ENCODE measurements at regions not wholly inside any gene's neighbourhood (a gene's known extent, or its start where the extent isn't known, plus 50 kb on each side); places are given as distances from the start of the nearest gene placed in this dataset.

GRCh38 chr11:112418438-112418837, 157.8 kb upstream of the PLET1 start:
- DNase-seq (ENCODE audit: insufficient read length, low spot score, missing footprints), result no peak
- Histone ChIP-seq H3K27me3 (ENCODE audit: insufficient read depth, low read length) (peaks cover 6% of the 10 kb centered on the region), H3K36me3 (ENCODE audit: insufficient read depth, low read length) (no peaks in the 10 kb centered on the region), H3K79me2 (ENCODE audit: insufficient read depth, low read length) (no peaks in the 10 kb centered on the region), H3K9me3 (ENCODE audit: low read depth, low read length) (no peaks in the 10 kb centered on the region), H4K20me1 (ENCODE audit: insufficient read depth, low read length) (no peaks in the 10 kb centered on the region), H2AFZ (ENCODE audit: low read length) (no peak overlapping the region), H3K4me3 (ENCODE audit: insufficient read depth, low read length) (no peak overlapping the region), H3K4me2 (ENCODE audit: insufficient read depth, low read length) (no peak overlapping the region), H3K27ac (ENCODE audit: low read depth, low read length) (no peak overlapping the region), H3K4me1 (ENCODE audit: insufficient read depth, low read length) (no peaks in the 10 kb centered on the region)
- TF ChIP-seq CTCF (IDR thresholded peaks at IDR 0.05; ENCODE audit: extremely low read depth, low read depth, low read length), result no peak

GRCh38 chr11:112421879-112422278, 161.2 kb upstream of the PLET1 start:
- Histone ChIP-seq H3K27ac (ENCODE audit: low read depth, low read length) (no peak overlapping the region), H4K20me1 (ENCODE audit: insufficient read depth, low read length) (no peaks in the 10 kb centered on the region), H3K9me3 (ENCODE audit: low read depth, low read length) (no peaks in the 10 kb centered on the region), H2AFZ (ENCODE audit: low read length) (no peak overlapping the region), H3K79me2 (ENCODE audit: insufficient read depth, low read length) (no peaks in the 10 kb centered on the region), H3K4me3 (ENCODE audit: insufficient read depth, low read length) (no peak overlapping the region), H3K27me3 (ENCODE audit: insufficient read depth, low read length) (peaks cover 6% of the 10 kb centered on the region), H3K4me1 (ENCODE audit: insufficient read depth, low read length) (no peaks in the 10 kb centered on the region), H3K36me3 (ENCODE audit: insufficient read depth, low read length) (no peaks in the 10 kb centered on the region), H3K4me2 (ENCODE audit: insufficient read depth, low read length) (no peak overlapping the region)
- TF ChIP-seq CTCF (IDR thresholded peaks at IDR 0.05; ENCODE audit: extremely low read depth, low read depth, low read length), result no peak
- no peak for DNase-seq (ENCODE audit: insufficient read length, low spot score, missing footprints)

- Histone ChIP-seq H3K27ac (ENCODE audit: low read depth, low read length) (no peak overlapping the region), H3K9me3 (ENCODE audit: low read depth, low read length) (no peaks in the 10 kb centered on the region), H3K4me2 (ENCODE audit: insufficient read depth, low read length) (no peak overlapping the region), H3K4me3 (ENCODE audit: insufficient read depth, low read length) (no peak overlapping the region), H2AFZ (ENCODE audit: low read length) (no peak overlapping the region), H3K79me2 (ENCODE audit: insufficient read depth, low read length) (no peaks in the 10 kb centered on the region), H4K20me1 (ENCODE audit: insufficient read depth, low read length) (no peaks in the 10 kb centered on the region), H3K27me3 (ENCODE audit: insufficient read depth, low read length) (peaks cover 3% of the 10 kb centered on the region), H3K4me1 (ENCODE audit: insufficient read depth, low read length) (no peaks in the 10 kb centered on the region), H3K36me3 (ENCODE audit: insufficient read depth, low read length) (no peaks in the 10 kb centered on the region)
- TF ChIP-seq CTCF (IDR thresholded peaks at IDR 0.05; ENCODE audit: extremely low read depth, low read depth, low read length), result no peak
- DNase-seq (ENCODE audit: insufficient read length, low spot score, missing footprints), result no peak
Measured at GRCh38 chr11:112425121-112425520, 164.5 kb upstream of the PLET1 start.

GRCh38 chr11:112437096-112437495, 176.4 kb upstream of the PLET1 start:
- Histone ChIP-seq H4K20me1 (ENCODE audit: insufficient read depth, low read length) (no peaks in the 10 kb centered on the region), H2AFZ (ENCODE audit: low read length) (no peak overlapping the region), H3K9me3 (ENCODE audit: low read depth, low read length) (no peaks in the 10 kb centered on the region), H3K27me3 (ENCODE audit: insufficient read depth, low read length) (no peaks in the 10 kb centered on the region), H3K4me1 (ENCODE audit: insufficient read depth, low read length) (no peaks in the 10 kb centered on the region), H3K4me3 (ENCODE audit: insufficient read depth, low read length) (no peak overlapping the region), H3K36me3 (ENCODE audit: insufficient read depth, low read length) (no peaks in the 10 kb centered on the region), H3K27ac (ENCODE audit: low read depth, low read length) (no peak overlapping the region), H3K79me2 (ENCODE audit: insufficient read depth, low read length) (no peaks in the 10 kb centered on the region), H3K4me2 (ENCODE audit: insufficient read depth, low read length) (no peak overlapping the region)
- no peak for DNase-seq (ENCODE audit: insufficient read length, low spot score, missing footprints)
- no peak for TF ChIP-seq CTCF (IDR thresholded peaks at IDR 0.05; ENCODE audit: extremely low read depth, low read depth, low read length)

Data from osteoblast (primary cell).